G401.6 (cell line): ENCODE measurements at regions not wholly inside any gene's neighbourhood (a gene's known extent, or its start where the extent isn't known, plus 50 kb on each side); places are given as distances from the start of the nearest gene placed in this dataset.

Experiments used
- FAIRE-seq: peaks from 2 replicates; lab custom pipeline; 2012; peaks lifted over from hg19 to GRCh38; lab: Jason Lieb, UNC

DNA sequence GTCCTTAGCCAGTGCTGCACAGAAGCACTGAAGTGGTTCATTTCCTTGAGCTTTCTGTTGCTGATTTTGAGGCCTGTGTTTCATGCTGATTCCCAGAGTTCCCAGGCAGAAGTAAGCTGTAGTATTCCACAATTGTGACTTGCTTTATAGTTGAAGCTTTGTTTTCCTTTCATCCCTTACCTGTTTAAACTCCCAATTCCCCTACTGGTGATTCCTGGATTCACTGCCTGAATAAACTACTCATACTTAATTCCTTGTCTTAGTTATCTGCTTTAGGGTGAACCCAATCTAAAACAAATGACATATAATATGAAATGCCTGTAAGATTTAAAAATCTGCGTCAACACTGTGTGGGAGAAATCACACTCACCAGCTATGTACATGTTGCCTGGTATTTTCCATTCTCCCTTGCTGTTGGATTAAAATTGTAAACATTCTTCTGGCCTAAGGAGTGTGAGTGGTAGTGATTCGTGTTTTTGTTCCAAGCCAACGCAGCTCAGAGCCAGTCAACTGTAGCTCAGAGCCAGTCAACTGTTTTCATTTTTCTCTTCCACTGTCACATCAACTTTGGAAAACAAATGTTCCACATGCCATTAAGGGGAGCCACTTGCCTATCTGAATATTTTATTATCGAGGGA is 879.4 kb downstream of the MRPL39 start:
- FAIRE-seq = no peak

DNA sequence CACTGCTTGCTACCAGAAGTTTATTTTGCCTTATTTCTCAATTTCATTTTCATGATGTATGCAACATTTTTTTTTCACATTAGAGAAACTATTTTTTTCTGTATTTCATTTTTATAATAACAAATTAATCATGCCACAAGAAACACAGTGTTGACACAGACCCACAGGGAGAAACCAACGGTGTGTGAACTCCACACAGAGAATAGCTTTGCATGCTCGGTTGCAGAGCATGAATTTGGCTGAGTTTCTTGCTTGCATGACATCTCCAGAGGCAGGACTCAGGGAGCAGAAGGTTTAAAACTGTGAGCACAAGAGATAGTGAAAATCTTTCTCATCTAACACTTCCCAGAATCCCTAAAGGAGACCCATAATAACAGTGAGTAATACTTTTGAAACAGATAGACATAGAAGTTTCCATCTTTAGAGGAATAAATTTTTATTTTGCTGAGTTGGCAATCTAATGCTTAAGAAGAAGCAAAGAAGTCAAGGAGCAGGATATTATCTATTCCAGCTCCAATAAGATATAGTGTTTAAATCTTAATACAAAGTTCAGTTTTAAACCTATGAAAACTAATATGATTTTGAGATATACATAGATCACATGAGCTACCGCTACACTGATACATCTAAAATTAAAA is 890.9 kb downstream of the MRPL39 start:
- FAIRE-seq = no peak

DNA sequence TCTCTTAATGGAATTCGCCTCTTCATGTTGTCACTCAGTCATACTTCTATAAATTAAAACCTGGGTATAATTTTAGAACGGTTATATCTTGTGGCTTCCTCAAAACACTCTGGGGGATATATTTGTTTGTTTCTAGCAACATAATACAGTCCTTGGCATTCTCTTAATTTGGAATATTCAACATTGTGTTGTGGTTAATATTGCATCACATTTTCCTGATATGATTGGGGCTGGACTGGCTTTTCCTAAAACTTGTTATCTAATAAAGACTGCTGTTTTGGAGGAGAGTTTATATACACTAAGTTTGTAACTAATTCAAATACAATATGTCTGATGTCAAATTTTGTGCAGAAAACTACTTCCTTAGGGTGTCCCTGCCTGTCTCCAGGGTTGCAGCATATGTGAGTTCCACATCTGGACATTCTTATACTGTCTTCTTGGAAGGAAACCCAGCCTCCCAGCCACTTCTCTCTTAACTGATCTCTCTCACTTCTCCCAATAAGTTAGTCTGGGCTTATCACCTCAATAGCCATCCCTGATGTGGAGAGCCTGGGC is 892.6 kb downstream of the MRPL39 start:
- FAIRE-seq = no peak

DNA sequence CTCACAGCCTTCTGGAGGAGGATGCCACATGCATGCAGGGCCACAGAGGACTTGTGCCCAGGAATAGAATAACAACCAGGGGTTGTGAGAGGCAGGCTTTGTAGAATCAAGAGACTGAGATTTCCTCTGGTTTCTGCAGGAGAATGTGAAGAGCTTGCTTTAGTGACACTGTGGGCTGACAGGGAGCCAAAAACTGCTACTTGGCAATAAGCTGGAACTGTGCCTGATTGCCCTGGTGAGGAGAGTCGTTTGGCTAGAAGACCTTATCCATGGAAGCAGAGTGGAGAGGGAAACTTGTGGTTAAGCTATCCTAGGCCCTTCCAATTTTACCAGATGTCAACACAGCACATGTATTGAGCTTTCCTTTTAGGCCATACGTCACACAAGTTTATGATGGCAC is 902.1 kb downstream of the MRPL39 start:
- no peak for FAIRE-seq

DNA sequence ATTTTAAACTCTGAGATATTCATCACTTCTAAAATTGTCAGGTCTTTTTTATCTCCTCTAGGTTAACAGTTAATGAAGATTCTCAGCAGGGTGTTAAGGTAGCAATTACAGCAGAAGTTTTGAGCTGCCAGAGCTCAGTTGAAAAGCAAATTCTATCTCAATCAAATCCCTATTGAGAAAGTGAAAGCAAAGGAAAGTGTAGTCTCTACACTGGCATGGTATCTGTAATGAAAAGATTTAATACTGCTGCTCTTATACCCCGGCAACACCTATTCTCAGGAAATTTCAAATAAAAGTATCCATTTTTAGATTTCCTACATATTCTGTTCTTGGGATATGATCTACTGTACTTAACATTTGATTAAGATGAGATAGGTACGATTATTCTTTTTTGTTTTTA is 913.5 kb downstream of the MRPL39 start:
- FAIRE-seq = no peak

DNA sequence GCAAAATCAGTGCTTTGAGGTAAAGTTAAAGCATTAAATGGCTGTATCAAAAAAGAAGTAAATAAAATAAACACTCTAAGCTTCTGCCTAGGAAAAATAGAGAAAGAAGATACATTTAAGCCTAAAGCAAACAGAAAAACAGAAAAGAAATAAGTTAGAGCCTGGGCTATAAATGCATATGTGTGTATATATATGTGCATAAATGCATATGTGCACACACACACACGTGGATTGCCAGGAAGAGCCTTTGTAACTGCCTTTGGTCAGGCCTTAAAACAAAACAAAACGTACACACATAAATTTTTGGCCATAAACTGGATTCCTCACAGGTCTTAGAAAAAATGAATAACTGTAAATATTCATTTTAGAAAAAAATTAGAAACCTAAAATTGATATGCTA is 925.8 kb downstream of the MRPL39 start:
- FAIRE-seq = no peak

DNA sequence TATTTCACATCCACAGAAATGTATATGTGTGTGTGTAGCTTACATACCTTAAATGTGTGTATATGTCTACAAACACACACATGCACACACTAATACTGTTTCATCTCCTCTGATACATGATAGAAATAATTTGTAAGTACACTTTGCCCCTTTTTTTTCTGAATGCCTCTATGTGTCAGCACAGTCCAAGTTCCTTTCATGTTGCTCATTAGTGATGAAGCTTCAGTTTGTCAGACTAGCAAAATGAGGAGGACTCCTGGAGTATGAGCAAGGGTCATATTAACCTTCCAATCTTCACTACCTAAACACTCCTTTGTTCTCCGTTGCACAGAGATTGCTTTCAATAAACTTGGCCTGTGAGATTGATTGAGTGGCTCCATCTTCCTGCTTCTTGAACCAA is 935.4 kb downstream of the MRPL39 start:
- no peak for FAIRE-seq

DNA sequence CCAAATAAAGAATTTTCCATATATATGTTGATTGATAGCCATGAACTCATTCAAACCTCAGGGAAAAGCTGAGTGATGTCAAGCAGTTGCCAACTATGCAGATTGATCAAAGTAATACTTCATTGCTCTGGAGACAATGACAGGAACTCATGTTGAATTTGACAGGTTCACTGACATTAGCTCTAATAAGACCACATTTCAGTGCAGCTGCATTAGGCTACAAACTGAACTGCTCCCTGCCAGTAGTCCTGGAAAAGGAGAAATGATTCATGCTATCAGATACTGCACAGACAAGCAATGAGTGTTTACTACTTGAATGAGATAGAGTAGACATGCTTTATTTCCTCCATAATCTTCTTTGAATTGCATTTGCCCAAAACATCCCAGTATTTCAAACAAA is 948.4 kb downstream of the MRPL39 start:
- no peak for FAIRE-seq

DNA sequence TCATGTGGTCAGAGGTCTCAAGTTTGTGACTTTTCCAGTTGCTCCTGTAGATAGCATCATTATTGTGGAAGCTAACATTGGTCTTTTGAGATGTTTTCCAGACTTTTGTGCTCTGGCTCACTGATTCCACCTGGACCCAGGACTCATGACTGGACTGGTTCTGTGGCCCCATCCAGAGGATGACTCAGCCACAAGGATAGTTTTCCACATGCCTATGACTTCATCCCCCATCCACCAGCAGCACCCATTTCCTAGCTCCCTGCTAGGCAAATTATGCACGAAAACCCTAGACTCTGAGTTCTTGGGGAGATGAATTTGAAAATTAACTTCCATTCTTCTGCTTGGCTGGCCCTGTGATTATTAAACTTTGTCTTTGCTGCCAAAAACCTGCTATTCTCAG is 949.3 kb downstream of the MRPL39 start:
- FAIRE-seq = no peak

DNA sequence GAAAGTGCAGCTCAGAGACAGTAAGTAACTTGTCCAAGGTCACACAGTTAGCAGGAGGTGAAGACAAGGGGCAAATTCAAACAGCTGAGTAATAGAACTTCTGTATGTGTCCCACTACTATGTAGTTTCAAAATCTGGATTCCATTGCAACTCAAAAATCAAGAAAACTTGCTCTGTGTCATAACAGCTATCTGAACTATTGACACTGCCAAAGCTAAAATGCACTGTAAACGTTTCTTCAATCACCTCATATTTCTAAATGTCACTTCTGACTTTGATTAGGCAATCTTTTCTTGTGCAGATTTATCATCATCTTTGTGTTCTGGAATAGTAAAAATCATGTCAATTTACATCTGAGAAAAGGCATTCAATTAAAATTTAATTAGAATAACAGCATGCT is 957.6 kb downstream of the MRPL39 start:
- FAIRE-seq = no peak

DNA sequence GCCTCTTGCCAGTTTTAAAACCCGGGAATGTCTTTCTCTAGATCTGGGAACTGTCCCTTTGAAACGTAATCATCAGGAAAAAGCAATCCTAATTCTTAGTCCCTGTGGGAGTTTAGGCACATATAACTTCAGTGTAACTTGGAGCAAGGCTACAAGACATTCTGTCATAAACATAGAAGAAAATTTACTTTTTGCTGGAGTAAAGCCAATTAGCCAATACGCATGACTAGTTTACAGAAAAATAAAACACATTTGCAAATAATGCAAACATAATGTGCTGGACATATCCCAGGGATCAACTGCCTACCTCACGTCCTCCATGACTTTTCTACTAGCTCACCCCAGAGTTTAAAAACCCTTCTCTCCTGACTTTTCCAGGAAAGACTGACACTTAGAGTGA is 970.6 kb downstream of the MRPL39 start:
- no peak for FAIRE-seq

DNA sequence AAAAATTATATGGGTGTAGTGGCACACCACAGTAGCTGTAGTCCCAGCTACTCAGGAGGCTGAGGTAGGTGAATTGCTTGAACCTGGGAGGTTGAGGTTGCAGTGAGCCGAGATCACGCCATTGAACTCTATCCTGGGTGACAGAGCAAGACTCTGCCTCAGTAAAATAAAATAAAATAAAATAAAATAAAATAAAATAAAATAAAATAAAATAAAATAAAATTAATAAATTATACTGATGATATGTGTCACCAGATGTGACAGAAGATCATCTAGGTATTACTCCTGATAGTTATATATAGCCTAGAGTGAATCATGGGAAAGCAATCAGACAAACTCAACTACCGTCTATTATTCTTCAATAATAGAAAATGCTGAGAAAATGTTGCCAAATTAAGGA is 972.5 kb downstream of the MRPL39 start:
- FAIRE-seq = no peak

DNA sequence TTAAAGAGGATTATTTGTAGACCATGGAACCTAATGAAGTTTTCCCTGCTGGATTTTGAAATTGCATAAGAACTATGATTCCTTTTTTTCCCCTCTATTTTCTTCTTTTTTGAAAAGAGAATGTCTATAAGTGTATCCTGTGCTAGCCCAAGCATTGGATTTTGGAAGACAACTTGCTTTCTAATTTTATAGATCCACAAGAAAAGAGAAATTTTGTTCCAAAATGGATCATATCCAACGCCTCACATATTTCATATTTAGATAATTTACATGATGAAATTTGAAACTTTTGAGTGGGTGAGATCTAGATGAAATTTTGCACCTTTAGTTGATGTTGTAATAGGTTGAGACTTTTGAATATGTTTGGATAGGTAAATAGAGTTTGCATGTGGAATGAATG is 978.7 kb downstream of the MRPL39 start:
- no peak for FAIRE-seq

DNA sequence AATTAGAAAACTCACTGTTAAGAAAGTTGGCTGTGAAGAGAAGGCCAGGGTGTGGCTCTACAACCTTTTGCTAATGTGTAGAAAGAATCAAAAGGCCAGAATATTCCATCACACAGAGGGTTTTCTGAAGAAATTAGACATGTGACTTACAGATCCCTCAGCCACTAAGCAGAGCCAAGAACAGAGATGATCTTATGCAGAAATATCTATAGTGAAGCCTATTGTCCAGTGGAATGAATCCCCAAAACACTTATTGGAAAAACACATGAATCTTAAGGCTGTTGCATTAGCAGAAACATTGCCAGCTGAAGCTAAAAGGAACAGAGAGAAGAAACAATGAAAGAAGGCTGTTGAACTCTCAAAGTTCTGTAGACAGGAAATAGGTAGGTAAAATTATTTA is 979.2 kb downstream of the MRPL39 start:
- FAIRE-seq = no peak

DNA sequence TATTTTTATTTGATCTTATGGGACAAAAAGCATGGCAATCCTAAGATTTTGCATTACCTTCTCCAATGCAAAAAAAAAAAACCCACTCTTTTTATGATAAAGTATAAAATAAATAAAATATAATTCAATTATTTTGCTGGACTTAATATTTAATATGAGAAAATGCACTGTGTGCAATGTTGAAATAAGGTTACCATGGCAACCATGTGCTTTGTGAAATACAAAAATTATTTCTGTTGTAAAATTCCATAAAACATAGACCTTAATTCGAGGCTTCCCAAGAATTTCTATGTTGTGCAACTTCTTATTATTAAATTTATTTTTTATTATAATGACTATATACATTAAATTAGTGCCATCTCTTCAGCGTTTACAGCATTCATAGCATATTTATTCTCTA is 989.5 kb downstream of the MRPL39 start:
- no peak for FAIRE-seq

DNA sequence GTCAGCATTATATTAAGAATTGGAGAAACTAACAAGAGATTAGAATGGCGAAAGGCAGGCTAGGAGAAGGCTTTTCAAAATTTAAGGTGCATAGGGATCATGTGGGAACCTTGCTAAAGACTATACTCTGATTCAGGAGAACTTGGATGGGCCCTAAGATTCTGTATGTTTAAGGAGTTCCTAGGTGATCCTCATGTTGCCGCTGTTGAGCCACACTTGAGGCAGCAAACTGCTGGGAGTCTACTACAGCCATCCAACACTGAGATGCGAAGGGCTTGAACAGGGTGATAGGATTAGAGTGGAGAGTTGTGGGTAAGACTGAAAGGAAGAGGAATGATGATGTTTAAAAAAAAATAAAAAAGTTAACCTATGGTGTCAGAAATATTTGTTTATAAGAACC is 1013.2 kb downstream of the MRPL39 start:
- no peak for FAIRE-seq

DNA sequence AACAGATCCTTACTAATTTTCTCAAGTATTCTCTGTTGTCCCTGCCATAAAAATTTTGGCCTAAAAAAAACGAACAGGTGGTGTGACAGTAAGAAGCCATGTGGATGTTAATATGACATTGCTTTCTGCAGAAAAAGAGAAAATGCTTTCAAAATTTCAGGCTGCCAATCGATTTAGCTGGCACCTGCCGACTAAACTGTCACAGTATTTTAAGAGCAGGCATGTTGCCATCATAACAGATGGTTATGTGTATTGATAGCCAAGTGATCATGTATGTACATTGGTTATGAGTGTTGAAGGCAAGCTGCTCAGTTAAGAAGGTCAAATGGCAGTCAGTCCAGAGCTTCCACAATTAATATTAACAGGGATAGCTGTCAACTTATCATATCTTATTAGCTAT is 1017.0 kb downstream of the MRPL39 start:
- FAIRE-seq = no peak

DNA sequence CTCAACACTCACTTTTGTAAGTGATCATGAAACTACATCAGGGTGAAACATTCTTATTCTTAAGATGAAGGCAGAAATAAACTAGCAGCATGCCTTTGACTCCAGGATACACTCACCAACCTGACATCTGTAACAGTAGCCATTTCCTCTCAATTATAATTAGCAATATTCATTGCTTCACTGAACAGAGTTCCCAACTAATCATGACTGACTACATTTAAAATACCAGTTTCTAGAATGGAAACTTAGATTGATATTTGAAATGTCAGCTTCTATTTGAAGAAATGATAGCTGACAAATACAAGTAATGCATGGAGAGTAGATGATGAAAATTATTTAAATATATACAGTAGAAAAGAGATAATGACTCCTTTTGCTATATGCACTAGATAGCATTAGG is 1023.8 kb downstream of the MRPL39 start:
- FAIRE-seq = no peak

DNA sequence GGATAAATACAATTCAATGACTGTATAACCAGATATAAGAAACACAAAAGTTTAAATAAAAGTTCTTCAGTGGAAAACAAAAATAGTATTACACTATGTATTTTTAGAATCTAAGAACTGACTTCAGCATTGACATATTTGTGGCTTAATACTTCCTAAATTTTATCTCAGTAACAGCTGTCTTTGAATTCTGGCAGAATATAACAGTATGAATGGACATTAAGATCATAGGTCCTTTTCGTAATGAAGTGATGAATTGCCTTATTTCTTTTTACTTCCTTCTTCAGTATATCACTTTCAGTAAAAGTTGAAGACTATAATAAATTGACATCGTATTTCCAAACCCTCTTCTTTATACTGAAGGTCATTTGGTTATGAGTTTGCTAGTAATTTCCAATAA is 1030.0 kb downstream of the MRPL39 start:
- no peak for FAIRE-seq

DNA sequence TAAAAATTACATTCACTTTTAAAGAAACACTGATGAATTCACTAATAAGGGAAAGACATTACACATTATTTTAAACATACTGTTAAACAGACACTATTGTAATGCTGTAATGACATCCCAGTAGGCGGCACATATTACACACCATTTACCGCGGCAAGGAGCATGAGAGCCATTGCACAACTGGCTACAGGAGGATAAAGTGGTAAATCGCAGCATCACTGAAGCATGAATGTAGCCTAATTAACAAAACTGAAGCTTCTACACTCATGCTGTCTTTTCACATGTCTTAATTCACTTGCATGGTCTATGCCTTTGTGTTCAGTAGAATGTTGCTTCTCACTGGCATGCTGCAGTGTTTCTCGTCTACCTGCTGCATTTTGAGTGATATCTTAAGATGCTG is 1046.0 kb downstream of the MRPL39 start:
- FAIRE-seq = no peak

DNA sequence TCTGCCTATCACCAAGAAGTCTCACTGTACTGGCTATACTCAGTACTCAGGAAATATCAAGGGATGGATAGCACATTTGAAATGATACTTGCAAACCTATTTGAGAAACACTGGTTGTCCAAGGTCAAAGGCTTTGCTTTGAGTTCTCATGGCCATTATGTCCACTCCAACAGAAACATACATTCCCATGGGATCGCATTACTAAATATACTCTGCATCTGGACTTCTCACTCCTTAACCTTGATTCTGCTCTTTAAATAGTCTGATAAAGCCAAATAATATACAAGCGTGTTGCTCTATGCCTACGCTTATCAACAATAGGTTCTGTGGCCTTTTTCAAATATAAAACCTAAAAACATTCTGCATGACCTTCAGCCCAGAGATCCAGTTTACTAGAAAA is 1054.8 kb downstream of the MRPL39 start:
- no peak for FAIRE-seq

DNA sequence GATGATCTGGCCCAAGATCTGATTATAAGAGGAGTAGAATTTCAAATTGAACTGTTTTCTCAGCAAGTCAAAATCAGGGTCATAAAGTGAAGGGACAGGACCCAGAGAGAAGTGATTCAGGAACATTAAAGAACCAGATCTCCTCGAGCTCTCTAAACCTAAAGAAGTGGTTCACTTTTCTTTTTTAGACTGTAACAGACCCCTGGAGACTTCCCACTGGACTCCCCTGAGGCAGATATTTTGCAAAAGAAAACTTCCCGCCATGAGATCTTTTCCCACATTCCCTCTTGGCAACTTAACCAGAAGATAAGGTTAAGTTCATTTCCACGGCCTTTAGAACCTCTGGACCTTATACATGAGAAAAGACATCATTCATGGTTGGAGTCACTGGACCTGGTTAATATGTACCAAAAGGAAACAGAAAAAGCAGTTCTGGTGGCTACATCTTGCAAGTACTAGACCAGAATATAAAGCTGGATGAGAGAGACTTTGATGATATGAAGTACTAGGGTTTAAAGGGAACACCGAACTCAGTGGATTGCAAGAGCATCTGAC is 1061.4 kb downstream of the MRPL39 start:
- no peak for FAIRE-seq

DNA sequence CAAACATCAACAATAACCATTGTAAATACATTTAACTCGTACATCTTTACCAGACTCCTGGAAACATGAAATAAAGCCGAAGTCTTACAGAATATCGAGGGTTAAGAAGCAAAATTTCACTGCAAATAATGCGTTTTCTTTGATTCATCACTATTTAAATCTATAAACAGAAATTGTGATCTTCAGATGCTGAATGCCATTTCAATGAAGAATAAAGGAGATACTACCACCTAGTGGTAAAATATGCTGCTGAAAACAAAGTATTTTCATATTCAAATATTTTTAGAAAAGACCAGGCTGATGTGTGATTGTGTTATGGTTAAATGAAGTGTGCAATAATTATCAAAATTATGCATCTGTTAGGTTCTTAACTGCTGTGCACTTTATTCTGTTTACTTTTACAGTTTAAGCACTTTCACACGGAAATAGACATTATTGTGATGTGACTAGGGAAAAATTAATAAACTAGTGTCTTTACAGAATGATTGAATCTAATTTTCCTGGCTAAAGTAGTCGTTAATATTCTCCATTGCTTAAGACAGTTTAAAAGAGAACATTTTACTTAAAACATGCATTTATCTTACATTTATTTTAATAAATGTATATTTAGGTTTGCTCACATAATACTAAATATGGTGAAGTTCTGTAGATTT is 1093.1 kb downstream of the MRPL39 start:
- FAIRE-seq = no peak

DNA sequence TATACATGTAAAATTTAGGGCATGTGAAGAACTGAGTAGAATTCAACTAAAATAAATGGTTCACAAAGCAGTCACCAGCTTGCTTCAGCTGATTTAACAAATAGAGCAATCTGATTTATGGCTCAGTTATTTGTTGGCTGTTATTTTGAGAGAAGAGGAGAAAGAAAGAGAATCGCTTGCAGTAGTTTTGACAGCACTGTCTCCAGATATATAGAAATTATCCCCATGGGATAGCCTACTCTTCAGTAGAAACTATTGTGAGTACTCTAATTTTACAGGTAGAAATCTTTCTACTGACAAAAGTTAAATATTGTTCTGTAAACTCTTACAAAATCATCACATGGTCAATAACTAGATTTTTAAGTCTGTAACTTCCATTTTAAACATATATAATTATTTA is 1098.2 kb downstream of the MRPL39 start:
- no peak for FAIRE-seq
